Vagina (tissue), 2 donors: ENCODE measurements at regions not wholly inside any gene's neighbourhood (a gene's known extent, or its start where the extent isn't known, plus 50 kb on each side); places are given as distances from the start of the nearest gene placed in this dataset.

ENCODE experiments used
- DNase-seq, 2 donors: peaks; one replicate each; pipeline ENCODE4 v3.0.0-alpha.2; 2017; ENCODE audit errors: extremely low spot score in 2 of 2
- H3K27ac ChIP-seq: fragments of 200-600 bp; sonication (generic); one replicate; pipeline ENCODE4 v1.5.1; 2019
- H3K27me3 ChIP-seq: fragments of 200-600 bp; sonication (generic); one replicate; pipeline ENCODE4 v1.5.1; 2019
- H3K36me3 ChIP-seq, 2 donors: fragments of 200-600 bp; sonication (generic); one replicate each; pipeline ENCODE4 v1.5.1; 2017 to 2019
- H3K4me1 ChIP-seq: fragments of 200-600 bp; sonication (generic); one replicate; pipeline ENCODE4 v1.5.1; 2019
- H3K4me3 ChIP-seq, 2 donors: fragments of 200-600 bp; sonication (generic); 1 replicate in 1 of 2; 2 replicates in 1 of 2; pipeline ENCODE4 v1.5.1; 2016 to 2019
- H3K9me3 ChIP-seq: fragments of 200-600 bp; sonication (generic); one replicate; pipeline ENCODE4 v1.5.1; 2019
- CTCF ChIP-seq, 3 experiments: fragments of 450-650 bp in 2 of 3; fragments of 200-600 bp in 1 of 3; sonication (generic) in 1 of 3; IDR thresholded peaks; one replicate each; pipeline ENCODE4 v1.5.1; 2017 to 2019; ENCODE audit warnings: antibody characterized with exemption in 3 of 3, mild to moderate bottlenecking in 2 of 3, moderate library complexity in 2 of 3
- POLR2A ChIP-seq, 2 donors: fragments of 450-650 bp; IDR thresholded peaks; one replicate each; pipeline ENCODE4 v1.6.1; 2017; ENCODE audit warnings: antibody characterized with exemption in 2 of 2, mild to moderate bottlenecking in 2 of 2, moderate library complexity in 2 of 2
- POLR2AphosphoS5 ChIP-seq, 2 donors: sonication (generic); formaldehyde crosslinking; IDR thresholded peaks; one replicate each; pipeline ENCODE4 v1.9.0; 2017; ENCODE audit warnings: antibody characterized with exemption in 2 of 2, mild to moderate bottlenecking in 2 of 2, low read depth in 1 of 2; ENCODE audit not compliant: insufficient read depth in 1 of 2
- intact Hi-C: fragments of 100-400 bp; cut with DNase I; formaldehyde crosslinking; loops from one replicate; pipeline ENCODE4 v1.15.1; 2023

GRCh38 chrX:786441-786881 lies 155.9 kb downstream of the SHOX start:
- Histone ChIP-seq H3K4me1 (no peaks in the 10 kb centered on the region), H3K9me3 (no peaks in the 10 kb centered on the region), H3K4me3 (no peak overlapping the region), H3K27ac (no peak overlapping the region), H3K36me3 (no peaks in the 10 kb centered on the region), H3K27me3 (no peaks in the 10 kb centered on the region)
- TF ChIP-seq POLR2AphosphoS5 (IDR thresholded peaks at IDR 0.05; ENCODE audit: insufficient read depth in 1 of 2, low read depth in 1 of 2) (no peak), CTCF (IDR thresholded peaks at IDR 0.05) (no peak), POLR2A (IDR thresholded peaks at IDR 0.05) (no peak)
- intact Hi-C loops, result no loop called here
- DNase-seq, result peak; percentile 58 to 67

- no peak for DNase-seq
- no peaks in the 10 kb centered on the region for H3K9me3 ChIP-seq
- no peaks in the 10 kb centered on the region for H3K36me3 ChIP-seq
- H3K27me3 ChIP-seq, result no peaks in the 10 kb centered on the region
- no peak overlapping the region for H3K27ac ChIP-seq
- no peaks in the 10 kb centered on the region for H3K4me1 ChIP-seq
- intact Hi-C loops, result no loop called here
- TF ChIP-seq POLR2A (IDR thresholded peaks at IDR 0.05) (no peak), POLR2AphosphoS5 (IDR thresholded peaks at IDR 0.05; ENCODE audit: insufficient read depth in 1 of 2, low read depth in 1 of 2) (no peak), CTCF (IDR thresholded peaks at IDR 0.05) (no peak)
- H3K4me3 ChIP-seq, result no peak overlapping the region
These were observed 154.2 kb downstream of the SHOX start for GRCh38 chrX:784829-785228.

- intact Hi-C loops, result no loop called here
- no peak overlapping the region for H3K27ac ChIP-seq
- H3K9me3 ChIP-seq, result no peaks in the 10 kb centered on the region
- DNase-seq, result peak in 1 of 2 donors; percentile 40
- H3K4me3 ChIP-seq, result no peak overlapping the region
- H3K36me3 ChIP-seq, result no peaks in the 10 kb centered on the region
- no peaks in the 10 kb centered on the region for H3K27me3 ChIP-seq
- TF ChIP-seq POLR2A (IDR thresholded peaks at IDR 0.05) (no peak), CTCF (IDR thresholded peaks at IDR 0.05) (no peak), POLR2AphosphoS5 (IDR thresholded peaks at IDR 0.05; ENCODE audit: insufficient read depth in 1 of 2, low read depth in 1 of 2) (no peak)
- H3K4me1 ChIP-seq, result no peaks in the 10 kb centered on the region
These were observed 150.9 kb downstream of the SHOX start for GRCh38 chrX:781224-782204.

GRCh38 chrX:776529-777230 lies 146.1 kb downstream of the SHOX start:
- DNase-seq, result peak in 1 of 2 donors; percentile 58
- H3K4me3 ChIP-seq, result no peak overlapping the region
- no peaks in the 10 kb centered on the region for H3K9me3 ChIP-seq
- H3K27ac ChIP-seq, result no peak overlapping the region
- intact Hi-C loops, result no loop called here
- H3K27me3 ChIP-seq, result no peaks in the 10 kb centered on the region
- no peaks in the 10 kb centered on the region for H3K36me3 ChIP-seq
- no peaks in the 10 kb centered on the region for H3K4me1 ChIP-seq
- TF ChIP-seq POLR2A (IDR thresholded peaks at IDR 0.05) (no peak), POLR2AphosphoS5 (IDR thresholded peaks at IDR 0.05; ENCODE audit: insufficient read depth in 1 of 2, low read depth in 1 of 2) (no peak), CTCF (IDR thresholded peaks at IDR 0.05) (no peak)
